H9 (cell line): ENCODE measurements at regions not wholly inside any gene's neighbourhood (a gene's known extent, or its start where the extent isn't known, plus 50 kb on each side); places are given as distances from the start of the nearest gene placed in this dataset.

ENCODE experiments used
- DNase-seq: peaks from one replicate; pipeline ENCODE4 v3.0.0-alpha.2; 2017
- H2AFZ ChIP-seq: one replicate; pipeline ENCODE4 v1.6.1; 2013; ENCODE audit warnings: mild to moderate bottlenecking, low read length, control low read depth, moderate library complexity
- H2AK5ac ChIP-seq: 2 replicates; pipeline ENCODE4 v1.6.1; 2013; ENCODE audit warnings: low read length, control low read depth, mixed read lengths; ENCODE audit not compliant: insufficient read length
- H2BK120ac ChIP-seq: one replicate; pipeline ENCODE4 v1.6.1; 2013; ENCODE audit warnings: low read depth, mild to moderate bottlenecking, low read length, control low read depth, inconsistent platforms; ENCODE audit not compliant: poor library complexity, severe bottlenecking
- H2BK12ac ChIP-seq: 2 replicates; pipeline ENCODE4 v1.6.1; 2013; ENCODE audit warnings: low read length, control low read depth, mixed read lengths, low read depth; ENCODE audit not compliant: insufficient read length
- H2BK15ac ChIP-seq: 2 replicates; pipeline ENCODE4 v1.6.1; 2013; ENCODE audit warnings: low read depth, low read length, control low read depth
- H2BK20ac ChIP-seq: one replicate; pipeline ENCODE4 v1.6.1; 2013; ENCODE audit warnings: low read depth, mild to moderate bottlenecking, low read length, control low read depth, inconsistent platforms; ENCODE audit not compliant: poor library complexity, severe bottlenecking
- H2BK5ac ChIP-seq: 2 replicates; pipeline ENCODE4 v1.6.1; 2013; ENCODE audit warnings: low read length, control low read depth, mixed read lengths; ENCODE audit not compliant: insufficient read length
- H3K14ac ChIP-seq: 2 replicates; pipeline ENCODE4 v1.6.1; 2013; ENCODE audit warnings: low read length, control low read depth; ENCODE audit not compliant: insufficient read depth
- H3K18ac ChIP-seq: 2 replicates; pipeline ENCODE4 v1.6.1; 2013; ENCODE audit warnings: low read depth, mild to moderate bottlenecking, mixed read lengths, low read length, control low read depth; ENCODE audit not compliant: insufficient read length
- H3K23ac ChIP-seq: 2 replicates; pipeline ENCODE4 v1.6.1; 2013; ENCODE audit warnings: low read length, control low read depth, mixed read lengths, low read depth; ENCODE audit not compliant: insufficient read length
- H3K23me2 ChIP-seq: 2 replicates; pipeline ENCODE4 v1.6.1; 2013; ENCODE audit warnings: low read depth, mild to moderate bottlenecking, mixed read lengths, low read length, control low read depth; ENCODE audit not compliant: insufficient read length, poor library complexity, severe bottlenecking
- H3K27ac ChIP-seq: 2 replicates; pipeline ENCODE4 v1.5.1; 2013; ENCODE audit warnings: low read length, control low read depth, mixed read lengths, low read depth; ENCODE audit not compliant: insufficient read length
- H3K27me3 ChIP-seq: 2 replicates; pipeline ENCODE4 v1.6.1; 2013; ENCODE audit warnings: low read length, control low read depth, inconsistent platforms; ENCODE audit not compliant: insufficient read depth
- H3K4ac ChIP-seq: 2 replicates; pipeline ENCODE4 v1.6.1; 2013; ENCODE audit warnings: low read depth, mild to moderate bottlenecking, control low read depth, inconsistent platforms, low read length, moderate library complexity
- H3K4me1 ChIP-seq: 2 replicates; pipeline ENCODE4 v1.6.1; 2013; ENCODE audit warnings: low read length, control low read depth, inconsistent platforms; ENCODE audit not compliant: insufficient read depth
- H3K4me2 ChIP-seq: 2 replicates; pipeline ENCODE4 v1.6.1; 2013; ENCODE audit warnings: low read length, control low read depth, mixed read lengths; ENCODE audit not compliant: insufficient read length, insufficient read depth
- H3K56ac ChIP-seq: 2 replicates; pipeline ENCODE4 v1.6.1; 2013; ENCODE audit warnings: low read depth, mild to moderate bottlenecking, mixed read lengths, low read length, control low read depth; ENCODE audit not compliant: insufficient read length
- H3K79me1 ChIP-seq: 2 replicates; pipeline ENCODE4 v1.6.1; 2013; ENCODE audit warnings: low read depth, mild to moderate bottlenecking, moderate library complexity, low read length, control low read depth, inconsistent platforms; ENCODE audit not compliant: insufficient read depth, poor library complexity, severe bottlenecking
- H3K79me2 ChIP-seq: 2 replicates; pipeline ENCODE4 v1.6.1; 2013; ENCODE audit warnings: low read length, control low read depth, inconsistent platforms; ENCODE audit not compliant: insufficient read depth
- H3K9ac ChIP-seq: 2 replicates; pipeline ENCODE4 v1.6.1; 2013; ENCODE audit warnings: low read length, control low read depth, mixed read lengths; ENCODE audit not compliant: insufficient read length; ENCODE audit errors: extremely low read depth
- H3K9me3 ChIP-seq: one replicate; pipeline ENCODE4 v1.6.1; 2013; ENCODE audit warnings: low read depth, low read length, inconsistent platforms; ENCODE audit not compliant: control insufficient read depth
- H3T11ph ChIP-seq: one replicate; pipeline ENCODE4 v1.6.1; 2013; ENCODE audit warnings: mild to moderate bottlenecking, low read length, control low read depth, inconsistent platforms
- H4K20me1 ChIP-seq: one replicate; pipeline ENCODE4 v1.6.1; 2013; ENCODE audit not compliant: control insufficient read depth, insufficient read length, insufficient read depth
- H4K5ac ChIP-seq: 2 replicates; pipeline ENCODE4 v1.6.1; 2013; ENCODE audit warnings: low read depth, mild to moderate bottlenecking, mixed read lengths, low read length, control low read depth; ENCODE audit not compliant: insufficient read length
- H4K8ac ChIP-seq: replicated peaks from 2 replicates; pipeline ENCODE4 v1.6.1; 2013; ENCODE audit warnings: low read length, control low read depth, mixed read lengths, low read depth; ENCODE audit not compliant: insufficient read length
- H4K91ac ChIP-seq: 2 replicates; pipeline ENCODE4 v1.6.1; 2013; ENCODE audit warnings: low read depth, mild to moderate bottlenecking, moderate library complexity, mixed read lengths, low read length, control low read depth; ENCODE audit not compliant: insufficient read length
- H3K27ac Mint-ChIP-seq, 3 experiments: 2 replicates in 2 of 3; 3 replicates in 1 of 3; pipeline ENCODE4 v1.8.0; 2020 to 2021; ENCODE audit warnings: mixed read lengths in 3 of 3, mild to moderate bottlenecking in 1 of 3, moderate library complexity in 1 of 3
- H3K27me3 Mint-ChIP-seq: 2 replicates; pipeline ENCODE4 v1.8.0; 2021; ENCODE audit warnings: low read depth, mild to moderate bottlenecking, moderate library complexity, mixed read lengths
- H3K36me3 Mint-ChIP-seq, 3 experiments: 2 replicates in 2 of 3; 3 replicates in 1 of 3; pipeline ENCODE4 v1.8.0; 2020 to 2021; ENCODE audit warnings: low read depth in 3 of 3, mixed read lengths in 3 of 3; ENCODE audit not compliant: insufficient read depth in 1 of 3
- H3K4me1 Mint-ChIP-seq, 2 experiments: 2 replicates each; pipeline ENCODE4 v1.8.0; 2020; ENCODE audit warnings: mixed read lengths in 2 of 2
- H3K4me3 Mint-ChIP-seq, 2 experiments: 2 replicates in 1 of 2; 3 replicates in 1 of 2; pipeline ENCODE4 v1.8.0; 2020 to 2021; ENCODE audit warnings: mild to moderate bottlenecking in 2 of 2, mixed read lengths in 2 of 2, moderate library complexity in 1 of 2
- H3K9me3 Mint-ChIP-seq, 2 experiments: 2 replicates in 1 of 2; 3 replicates in 1 of 2; pipeline ENCODE4 v1.8.0; 2020; ENCODE audit warnings: mild to moderate bottlenecking in 2 of 2, mixed read lengths in 2 of 2, moderate library complexity in 1 of 2
- CTCF ChIP-seq: fragments of 200-600 bp; sonication (generic); conservative IDR thresholded peaks from 3 replicates; pipeline ENCODE4 v1.8.0; 2021; ENCODE audit warnings: antibody characterized with exemption, mild to moderate bottlenecking
- WGBS: extraction: QIAGEN DNeasy Blood & Tissue Kit; methylation state at CpG from one replicate; pipeline ENCODE4 v1.1.7; 2013; ENCODE audit warnings: missing lambda C conversion rate, low lambda C conversion rate, mixed read lengths; ENCODE audit not compliant: insufficient read length; ENCODE audit errors: extremely low coverage; 5-methylcytosine and 5-hydroxymethylcytosine counted together

- Mint-ChIP-seq H3K27ac (no peak overlapping the region), H3K9me3 (peaks cover 3% of the 10 kb centered on the region in 2 experiments; a peak in 4 of 5 replicates), H3K4me1 (peaks cover 0 to 3% of the 10 kb centered on the region in 2 experiments; a peak in 2 of 4 replicates), H3K36me3 (no peaks in the 10 kb centered on the region), H3K4me3 (no peak overlapping the region), H3K27me3 (no peaks in the 10 kb centered on the region)
- Histone ChIP-seq H3T11ph (no peak overlapping the region), H3K79me1 (no peaks in the 10 kb centered on the region), H4K8ac (no peak overlapping the region), H2BK120ac (no peak overlapping the region), H2BK5ac (no peak overlapping the region), H4K20me1 (no peaks in the 10 kb centered on the region), H3K23me2 (no peaks in the 10 kb centered on the region), H3K79me2 (no peaks in the 10 kb centered on the region), H3K27ac (no peak overlapping the region), H2BK12ac (no peak overlapping the region), H2BK15ac (no peak overlapping the region), H2AFZ (no peak overlapping the region), H3K23ac (no peak overlapping the region), H3K18ac (no peak overlapping the region), H3K9ac (no peak overlapping the region), H3K4ac (no peak overlapping the region), H2BK20ac (no peak overlapping the region), H4K91ac (no peak overlapping the region), H3K14ac (no peak overlapping the region), H3K27me3 (no peaks in the 10 kb centered on the region), H2AK5ac (no peak overlapping the region), H3K56ac (no peak overlapping the region), H3K9me3 (no peaks in the 10 kb centered on the region), H3K4me2 (no peak overlapping the region), H4K5ac (no peak overlapping the region), H3K4me1 (no peaks in the 10 kb centered on the region)
- no peak for DNase-seq
- no CpG with 5 or more reads among the region's 3 CpGs for WGBS
- no peak for TF ChIP-seq CTCF
Observed at GRCh38 chr11:128374026-128374425, 213.3 kb downstream of the ETS1 start.
